Vagina (tissue), 2 donors: ENCODE measurements at regions not wholly inside any gene's neighbourhood (a gene's known extent, or its start where the extent isn't known, plus 50 kb on each side); places are given as distances from the start of the nearest gene placed in this dataset.
A peak's percentile ranks its signal among the peaks of the same experiment; 100 is the strongest.

Experiments
- DNase-seq, 2 donors: peaks; one replicate each; pipeline ENCODE4 v3.0.0-alpha.2; 2017; ENCODE audit errors: extremely low spot score in 2 of 2
- H3K27ac ChIP-seq: fragments of 200-600 bp; sonication (generic); one replicate; pipeline ENCODE4 v1.5.1; 2019
- H3K27me3 ChIP-seq: fragments of 200-600 bp; sonication (generic); one replicate; pipeline ENCODE4 v1.5.1; 2019
- H3K36me3 ChIP-seq, 2 donors: fragments of 200-600 bp; sonication (generic); one replicate each; pipeline ENCODE4 v1.5.1; 2017 to 2019
- H3K4me1 ChIP-seq: fragments of 200-600 bp; sonication (generic); one replicate; pipeline ENCODE4 v1.5.1; 2019
- H3K4me3 ChIP-seq, 2 donors: fragments of 200-600 bp; sonication (generic); 1 replicate in 1 of 2; 2 replicates in 1 of 2; pipeline ENCODE4 v1.5.1; 2016 to 2019
- H3K9me3 ChIP-seq: fragments of 200-600 bp; sonication (generic); one replicate; pipeline ENCODE4 v1.5.1; 2019
- POLR2A ChIP-seq, 2 donors: fragments of 450-650 bp; IDR thresholded peaks; one replicate each; pipeline ENCODE4 v1.6.1; 2017; ENCODE audit warnings: antibody characterized with exemption in 2 of 2, mild to moderate bottlenecking in 2 of 2, moderate library complexity in 2 of 2
- POLR2AphosphoS5 ChIP-seq, 2 donors: sonication (generic); formaldehyde crosslinking; IDR thresholded peaks; one replicate each; pipeline ENCODE4 v1.9.0; 2017; ENCODE audit warnings: antibody characterized with exemption in 2 of 2, mild to moderate bottlenecking in 2 of 2, low read depth in 1 of 2; ENCODE audit not compliant: insufficient read depth in 1 of 2
- intact Hi-C: fragments of 100-400 bp; cut with DNase I; formaldehyde crosslinking; loops from one replicate; pipeline ENCODE4 v1.15.1; 2023
- TF ChIP-seq, protein P1 (sequence below), 3 experiments: fragments of 450-650 bp in 2 of 3; fragments of 200-600 bp in 1 of 3; sonication (generic) in 1 of 3; IDR thresholded peaks; one replicate each; pipeline ENCODE4 v1.5.1; 2017 to 2019; ENCODE audit warnings: antibody characterized with exemption in 3 of 3, mild to moderate bottlenecking in 2 of 3, moderate library complexity in 2 of 3

DNA sequence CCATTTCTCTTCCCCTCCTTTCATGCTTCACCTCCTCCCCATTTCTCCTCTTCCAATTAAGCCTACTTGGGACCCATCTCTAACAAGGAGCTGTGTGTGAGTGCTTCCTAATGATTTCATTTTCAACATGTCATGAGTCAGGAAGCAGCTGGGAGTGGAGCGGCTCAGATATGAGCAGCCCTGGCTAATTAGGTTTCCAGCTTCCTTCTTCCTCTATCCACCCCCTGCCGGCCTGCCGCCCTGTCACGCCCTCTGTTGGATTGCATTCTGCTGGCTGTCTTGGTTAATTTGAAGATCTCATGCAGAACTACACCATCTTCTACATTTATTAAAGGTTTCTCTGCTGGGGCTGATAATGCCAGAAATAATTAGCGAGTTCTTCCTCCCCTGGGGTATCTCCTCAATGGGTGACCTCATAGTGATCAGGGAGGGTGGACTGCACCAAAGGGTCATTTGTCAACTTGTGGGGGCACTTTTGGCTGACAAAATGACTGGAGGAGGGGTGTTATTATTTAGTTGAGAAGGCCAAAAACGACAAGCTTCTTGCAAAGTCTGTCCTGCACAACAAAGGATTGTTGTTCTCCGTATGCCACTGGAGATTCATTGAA, 300.9 kb upstream of the SRRM4 start:
- Histone ChIP-seq H3K36me3 (no peaks in the 10 kb centered on the region), H3K9me3 (no peaks in the 10 kb centered on the region), H3K4me1 (no peaks in the 10 kb centered on the region), H3K27ac (no peak overlapping the region), H3K27me3 (no peaks in the 10 kb centered on the region), H3K4me3 (no peak overlapping the region)
- no peak for DNase-seq
- TF ChIP-seq, protein P1, sequence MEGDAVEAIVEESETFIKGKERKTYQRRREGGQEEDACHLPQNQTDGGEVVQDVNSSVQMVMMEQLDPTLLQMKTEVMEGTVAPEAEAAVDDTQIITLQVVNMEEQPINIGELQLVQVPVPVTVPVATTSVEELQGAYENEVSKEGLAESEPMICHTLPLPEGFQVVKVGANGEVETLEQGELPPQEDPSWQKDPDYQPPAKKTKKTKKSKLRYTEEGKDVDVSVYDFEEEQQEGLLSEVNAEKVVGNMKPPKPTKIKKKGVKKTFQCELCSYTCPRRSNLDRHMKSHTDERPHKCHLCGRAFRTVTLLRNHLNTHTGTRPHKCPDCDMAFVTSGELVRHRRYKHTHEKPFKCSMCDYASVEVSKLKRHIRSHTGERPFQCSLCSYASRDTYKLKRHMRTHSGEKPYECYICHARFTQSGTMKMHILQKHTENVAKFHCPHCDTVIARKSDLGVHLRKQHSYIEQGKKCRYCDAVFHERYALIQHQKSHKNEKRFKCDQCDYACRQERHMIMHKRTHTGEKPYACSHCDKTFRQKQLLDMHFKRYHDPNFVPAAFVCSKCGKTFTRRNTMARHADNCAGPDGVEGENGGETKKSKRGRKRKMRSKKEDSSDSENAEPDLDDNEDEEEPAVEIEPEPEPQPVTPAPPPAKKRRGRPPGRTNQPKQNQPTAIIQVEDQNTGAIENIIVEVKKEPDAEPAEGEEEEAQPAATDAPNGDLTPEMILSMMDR (IDR thresholded peaks at IDR 0.05): no peak
- no peak for TF ChIP-seq POLR2AphosphoS5 (IDR thresholded peaks at IDR 0.05; ENCODE audit: insufficient read depth in 1 of 2, low read depth in 1 of 2)
- TF ChIP-seq POLR2A (IDR thresholded peaks at IDR 0.05): no peak
- intact Hi-C loops: no loop called here

DNA sequence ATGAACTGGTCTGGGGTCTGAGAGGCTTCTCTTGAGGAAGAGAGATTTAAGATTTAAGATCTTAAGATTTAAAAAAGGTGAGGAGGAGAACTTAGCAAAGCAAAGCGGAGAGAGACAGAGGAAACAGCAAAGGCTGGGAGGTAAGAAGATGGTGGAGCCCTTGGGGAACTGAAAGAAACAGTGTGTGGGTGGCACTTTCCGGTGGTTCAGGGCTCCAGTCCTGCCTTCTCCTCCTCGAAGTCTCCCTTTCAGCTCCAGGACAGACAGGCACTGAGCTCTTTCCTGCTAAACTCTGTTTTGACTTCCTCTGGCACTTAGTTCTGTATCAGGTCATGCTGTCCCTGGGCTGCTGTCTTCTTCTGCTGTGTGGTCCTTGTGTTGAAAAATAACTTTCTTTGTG, 298.7 kb upstream of the SRRM4 start:
- Histone ChIP-seq H3K27me3 (no peaks in the 10 kb centered on the region), H3K4me3 (no peak overlapping the region), H3K36me3 (no peaks in the 10 kb centered on the region), H3K4me1 (no peaks in the 10 kb centered on the region), H3K27ac (no peak overlapping the region), H3K9me3 (no peaks in the 10 kb centered on the region)
- DNase-seq: peak in 1 of 2 donors; percentile 72
- TF ChIP-seq POLR2A (IDR thresholded peaks at IDR 0.05) (no peak), POLR2AphosphoS5 (IDR thresholded peaks at IDR 0.05; ENCODE audit: insufficient read depth in 1 of 2, low read depth in 1 of 2) (no peak)
- TF ChIP-seq, protein P1 (IDR thresholded peaks at IDR 0.05): no peak
- intact Hi-C loops: no loop called here

DNA sequence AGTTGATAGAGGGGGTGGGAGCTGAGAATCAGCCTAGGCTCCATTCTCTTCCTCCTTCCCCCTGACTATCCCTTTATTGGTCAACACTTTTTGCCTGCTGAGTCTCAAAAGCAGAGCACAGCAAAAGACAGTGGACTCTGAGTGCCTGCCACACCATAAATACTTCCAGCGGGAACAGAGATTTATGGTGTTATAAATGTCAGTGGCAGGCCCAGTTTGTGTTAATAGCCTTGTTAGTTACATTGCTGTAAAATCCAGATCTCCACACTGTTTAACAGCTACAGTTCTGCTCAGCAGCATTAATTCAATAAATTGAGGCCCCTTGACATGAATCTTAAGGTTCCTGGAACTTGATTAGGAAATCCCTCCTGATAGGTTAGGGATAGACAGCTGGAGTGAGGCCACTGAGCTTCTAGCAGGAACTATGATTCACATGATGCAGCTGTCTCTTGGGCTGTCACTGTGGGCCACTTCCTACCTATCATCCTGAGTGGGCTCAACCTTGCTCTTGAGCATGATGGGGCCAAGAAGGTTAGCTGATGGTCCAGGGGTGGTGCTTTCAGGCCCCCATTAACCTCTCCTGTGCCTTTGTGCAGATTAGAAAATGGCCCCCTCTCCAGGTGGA, 295.2 kb upstream of the SRRM4 start:
- H3K27ac ChIP-seq: no peak overlapping the region
- no peaks in the 10 kb centered on the region for H3K4me1 ChIP-seq
- H3K4me3 ChIP-seq: no peak overlapping the region
- no peak for DNase-seq
- no peaks in the 10 kb centered on the region for H3K9me3 ChIP-seq
- H3K27me3 ChIP-seq: no peaks in the 10 kb centered on the region
- TF ChIP-seq, protein P1 (IDR thresholded peaks at IDR 0.05): no peak
- no peak for TF ChIP-seq POLR2A (IDR thresholded peaks at IDR 0.05)
- no peak for TF ChIP-seq POLR2AphosphoS5 (IDR thresholded peaks at IDR 0.05; ENCODE audit: insufficient read depth in 1 of 2, low read depth in 1 of 2)
- intact Hi-C loops: no loop called here
- no peaks in the 10 kb centered on the region for H3K36me3 ChIP-seq

DNA sequence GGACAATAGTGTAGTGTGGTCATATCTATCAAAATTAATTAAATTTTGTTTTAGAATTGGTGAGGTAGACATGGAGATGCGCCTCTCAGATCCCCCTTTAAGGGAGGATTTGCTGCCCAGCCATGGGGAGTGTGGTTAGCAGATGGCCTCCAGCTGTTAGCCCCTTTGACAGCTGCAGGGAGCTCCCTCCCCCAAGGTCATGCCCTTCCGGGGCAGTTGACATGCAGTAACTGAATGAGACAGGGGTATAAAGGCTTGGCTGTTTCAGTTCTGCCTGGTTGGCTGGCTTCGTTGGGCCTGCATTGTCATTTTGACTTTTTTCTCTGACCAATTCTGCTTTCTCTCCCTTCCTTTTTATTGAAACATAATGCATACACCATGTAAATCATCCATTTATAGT, 291.5 kb upstream of the SRRM4 start:
- peak in 1 of 2 donors; percentile 67 for DNase-seq
- intact Hi-C loops: no loop called here
- Histone ChIP-seq H3K27me3 (no peaks in the 10 kb centered on the region), H3K27ac (no peak overlapping the region), H3K36me3 (no peaks in the 10 kb centered on the region), H3K9me3 (no peaks in the 10 kb centered on the region), H3K4me1 (no peaks in the 10 kb centered on the region), H3K4me3 (no peak overlapping the region)
- TF ChIP-seq, protein P1 (IDR thresholded peaks at IDR 0.05): no peak
- TF ChIP-seq POLR2AphosphoS5 (IDR thresholded peaks at IDR 0.05; ENCODE audit: insufficient read depth in 1 of 2, low read depth in 1 of 2): no peak
- TF ChIP-seq POLR2A (IDR thresholded peaks at IDR 0.05): no peak

DNA sequence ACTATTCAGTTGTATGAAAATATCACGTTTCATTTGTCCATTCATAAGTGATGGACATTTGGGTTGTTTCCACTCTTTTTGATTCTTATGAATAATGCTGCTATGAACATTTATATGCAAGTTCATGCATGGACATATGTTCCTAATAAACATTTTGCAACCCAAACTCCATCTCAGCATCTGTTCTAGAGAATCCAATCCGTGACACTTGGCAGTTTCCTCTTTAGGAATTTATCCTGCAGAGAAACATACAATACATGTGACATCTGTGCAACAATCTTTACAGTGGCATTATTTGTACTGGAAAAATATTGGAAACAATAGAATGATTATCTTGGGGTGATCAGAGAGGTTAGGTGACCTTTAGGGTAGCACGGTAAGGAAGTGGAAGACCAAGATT, 290.8 kb upstream of the SRRM4 start:
- Histone ChIP-seq H3K4me1 (no peaks in the 10 kb centered on the region), H3K27me3 (no peaks in the 10 kb centered on the region), H3K4me3 (no peak overlapping the region), H3K36me3 (no peaks in the 10 kb centered on the region), H3K27ac (no peak overlapping the region), H3K9me3 (no peaks in the 10 kb centered on the region)
- intact Hi-C loops: no loop called here
- DNase-seq: no peak
- TF ChIP-seq POLR2AphosphoS5 (IDR thresholded peaks at IDR 0.05; ENCODE audit: insufficient read depth in 1 of 2, low read depth in 1 of 2) (no peak), POLR2A (IDR thresholded peaks at IDR 0.05) (no peak)
- TF ChIP-seq, protein P1 (IDR thresholded peaks at IDR 0.05): no peak
